NCI-H1694 treated with DMSO at 0.1 percent for 48 hours (cell line): ENCODE measurements at regions not wholly inside any gene's neighbourhood (a gene's known extent, or its start where the extent isn't known, plus 50 kb on each side); places are given as distances from the start of the nearest gene placed in this dataset.

ENCODE experiments used
- DNase-seq: peaks from one replicate; lab custom pipeline; 2025; lab: John Stamatoyannopoulos, UW

DNA sequence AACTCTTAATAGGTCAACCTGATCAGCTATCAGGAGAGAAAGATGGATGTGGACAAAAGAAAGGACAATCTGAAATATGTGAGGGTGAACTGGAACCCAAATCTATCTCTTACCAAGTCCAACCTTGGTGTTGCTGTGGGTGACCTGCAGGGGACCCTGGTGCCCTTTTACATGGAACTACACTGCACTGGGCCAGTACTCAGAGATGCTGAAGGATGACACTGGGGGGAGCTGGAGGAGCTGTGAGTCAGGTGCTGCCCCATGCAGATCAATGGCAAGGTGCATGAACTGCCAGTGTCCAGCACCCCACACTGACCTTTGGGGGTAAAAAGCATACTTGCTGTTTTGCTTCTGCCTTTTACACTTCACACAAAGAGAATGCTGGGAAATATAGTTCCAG, 55.6 kb upstream of the TBC1D5 start:
- DNase-seq: no peak

DNA sequence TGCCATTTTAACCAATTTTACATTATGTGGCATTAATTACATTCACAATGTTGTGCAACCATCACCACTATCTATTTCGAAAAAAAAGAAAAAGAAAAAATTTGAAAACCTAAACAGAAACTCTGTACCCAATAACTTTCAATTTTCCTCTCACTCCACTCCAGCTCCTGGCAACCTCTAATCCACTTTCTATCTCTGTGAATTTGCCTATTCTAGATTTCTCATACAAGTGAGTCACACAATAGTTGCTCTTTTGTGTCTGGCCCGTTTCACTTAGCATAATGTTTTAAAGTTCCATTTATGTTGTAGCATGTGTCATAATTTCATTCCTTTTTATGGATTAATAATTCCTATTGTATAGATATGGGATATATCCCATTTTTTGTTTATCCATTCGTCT, 53.3 kb upstream of the TBC1D5 start:
- no peak for DNase-seq

DNA sequence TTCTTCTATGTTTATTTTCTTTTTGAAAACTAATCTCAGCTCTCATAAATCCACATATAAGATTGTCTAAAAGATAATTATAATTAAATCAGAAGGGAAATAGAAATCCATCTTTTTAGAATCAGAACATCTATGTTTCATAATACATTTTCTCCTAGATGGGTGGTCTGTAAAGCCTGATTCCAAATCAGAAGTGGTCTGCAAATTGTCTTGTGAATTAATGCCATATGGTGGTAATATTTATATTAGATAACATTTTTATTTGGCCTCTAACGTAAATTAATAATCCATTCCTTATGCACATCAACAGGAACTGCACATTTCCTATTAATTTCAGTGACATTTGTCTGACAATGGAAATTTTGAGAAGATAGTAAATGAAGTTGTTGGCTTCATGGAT, 52.8 kb upstream of the TBC1D5 start:
- DNase-seq: no peak

DNA sequence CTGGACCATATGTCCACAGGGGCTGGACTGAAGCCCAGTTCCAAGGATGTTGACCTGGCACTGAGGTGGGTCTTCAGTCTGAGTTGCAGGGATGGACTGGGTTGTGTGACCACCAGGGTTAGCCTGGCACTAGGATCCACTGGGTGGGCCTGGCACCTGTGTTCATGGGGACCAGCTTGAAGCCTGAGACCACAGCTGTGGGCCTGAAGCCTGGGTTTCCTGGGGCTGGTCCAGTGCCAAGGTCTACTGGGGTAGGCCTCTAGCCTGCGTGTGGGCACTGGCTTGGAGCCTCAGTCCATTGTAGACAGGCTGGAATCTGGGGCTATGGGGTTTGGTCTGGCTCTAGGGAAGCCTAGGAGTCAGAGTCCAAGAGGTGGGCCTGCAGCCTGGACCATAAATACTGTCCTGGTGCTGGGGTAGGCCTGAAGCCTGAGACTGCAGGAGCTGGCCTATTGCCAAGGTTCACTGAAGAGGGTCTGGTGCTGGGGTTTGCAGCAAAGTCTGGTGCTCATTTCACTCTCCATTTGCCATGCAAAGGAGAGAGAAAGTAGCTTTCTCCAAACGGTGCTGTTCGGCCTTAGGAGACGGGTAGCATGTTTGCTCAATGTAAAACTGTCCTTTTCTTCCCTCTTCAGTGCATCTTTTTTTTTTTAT, 51.2 kb upstream of the TBC1D5 start:
- no peak for DNase-seq
